Effector memory CD8-positive, alpha-beta T cell (primary cell): ENCODE measurements at regions not wholly inside any gene's neighbourhood (a gene's known extent, or its start where the extent isn't known, plus 50 kb on each side); places are given as distances from the start of the nearest gene placed in this dataset.

Experiments used
- ATAC-seq: fragments of 150-1000 bp; cut with Tn5 transposase; replicated peaks from 2 replicates; pipeline ENCODE4 v1.10.0; 2021; ENCODE audit warnings: mild to moderate bottlenecking, moderate library complexity
- DNase-seq, 3 experiments: peaks; one replicate each; pipeline ENCODE4 v3.0.0; 2021
- H3K27ac Mint-ChIP-seq, 2 donors: one replicate each; pipeline ENCODE4 v1.8.0; 2022; ENCODE audit warnings: mild to moderate bottlenecking in 2 of 2, mixed read lengths in 2 of 2, moderate library complexity in 2 of 2
- H3K27me3 Mint-ChIP-seq, 2 donors: one replicate each; pipeline ENCODE4 v1.8.0; 2022; ENCODE audit warnings: mixed read lengths in 2 of 2
- H3K36me3 Mint-ChIP-seq: one replicate; pipeline ENCODE4 v1.8.0; 2022; ENCODE audit warnings: mild to moderate bottlenecking, moderate library complexity, mixed read lengths; ENCODE audit not compliant: insufficient read depth
- H3K4me1 Mint-ChIP-seq, 2 donors: one replicate each; pipeline ENCODE4 v1.8.0; 2022; ENCODE audit warnings: low read depth in 2 of 2, mixed read lengths in 2 of 2
- H3K4me3 Mint-ChIP-seq, 2 donors: one replicate each; pipeline ENCODE4 v1.8.0; 2022; ENCODE audit warnings: mild to moderate bottlenecking in 2 of 2, mixed read lengths in 2 of 2, moderate library complexity in 2 of 2
- H3K9me3 Mint-ChIP-seq, 2 donors: one replicate each; pipeline ENCODE4 v1.8.0; 2022; ENCODE audit warnings: mixed read lengths in 2 of 2

DNA sequence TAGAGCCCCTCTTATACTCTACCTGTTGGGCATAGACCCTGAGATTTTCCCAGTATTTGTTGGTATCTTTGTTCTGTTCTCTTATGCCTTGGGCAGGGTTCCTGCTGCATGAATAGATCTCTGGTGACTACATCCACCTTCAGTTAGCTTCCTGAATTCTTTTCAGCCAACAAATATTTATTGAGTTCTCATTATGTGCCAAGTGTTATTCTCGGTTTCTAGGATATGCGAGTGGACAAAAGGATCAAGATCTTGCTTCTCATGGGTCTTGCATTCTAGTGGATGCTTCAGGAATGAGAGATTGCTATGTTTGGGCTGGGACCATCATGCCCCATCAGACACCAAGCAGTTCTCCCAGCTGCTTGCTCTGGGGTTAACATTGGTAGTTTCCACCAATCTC, 340.0 kb downstream of the METTL15 start:
- peaks cover 3 to 8% of the 10 kb centered on the region in 2 donors for H3K9me3 Mint-ChIP-seq
- H3K27me3 Mint-ChIP-seq, result no peaks in the 10 kb centered on the region
- DNase-seq, result no peak
- H3K4me1 Mint-ChIP-seq, result no peaks in the 10 kb centered on the region
- H3K4me3 Mint-ChIP-seq, result no peak overlapping the region
- no peaks in the 10 kb centered on the region for H3K36me3 Mint-ChIP-seq
- ATAC-seq, result no peak
- no peak overlapping the region for H3K27ac Mint-ChIP-seq

DNA sequence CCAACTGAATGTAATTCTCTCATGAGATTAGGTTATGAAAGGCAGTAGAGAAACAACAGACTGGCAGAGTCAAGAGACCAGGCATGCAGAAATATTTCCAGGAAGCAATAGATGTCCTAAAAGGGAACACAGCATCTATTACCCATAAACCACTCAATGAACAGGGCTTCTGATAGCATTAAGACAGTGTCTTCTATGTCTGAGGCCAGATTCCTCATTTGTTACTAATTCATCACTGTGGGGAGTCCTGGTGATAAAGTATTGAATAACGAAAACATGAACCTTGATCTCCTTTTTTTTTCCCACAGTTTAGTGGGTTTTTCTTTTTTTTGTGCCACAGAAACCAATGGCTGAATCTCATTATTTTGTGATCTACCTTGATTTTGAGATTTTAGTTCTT, 339.0 kb downstream of the METTL15 start:
- Mint-ChIP-seq H3K36me3 (no peaks in the 10 kb centered on the region), H3K27ac (no peak overlapping the region), H3K9me3 (peaks cover 3 to 6% of the 10 kb centered on the region in 2 donors), H3K4me3 (no peak overlapping the region), H3K27me3 (no peaks in the 10 kb centered on the region), H3K4me1 (no peaks in the 10 kb centered on the region)
- no peak for DNase-seq
- ATAC-seq, result no peak

DNA sequence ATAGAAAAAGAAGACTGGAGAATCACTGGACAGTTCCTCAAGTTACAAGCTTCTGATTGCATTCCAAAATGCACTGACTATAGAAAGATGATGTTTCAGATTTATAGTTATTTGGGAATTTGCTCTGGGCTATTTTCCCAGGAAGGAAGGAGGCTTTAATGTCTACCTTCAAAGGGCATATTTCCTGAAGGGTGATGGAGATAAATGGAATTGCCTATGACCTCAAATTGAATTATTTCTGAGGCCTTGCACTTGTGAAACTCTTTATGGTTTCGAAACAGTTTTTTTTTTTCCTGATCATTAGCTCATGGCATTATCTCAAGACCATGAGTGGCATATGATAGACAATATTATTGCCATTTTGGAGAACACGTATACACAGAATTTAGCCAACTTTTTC, 333.9 kb downstream of the METTL15 start:
- ATAC-seq (no peak), DNase-seq (no peak)
- no peaks in the 10 kb centered on the region for H3K36me3 Mint-ChIP-seq

DNA sequence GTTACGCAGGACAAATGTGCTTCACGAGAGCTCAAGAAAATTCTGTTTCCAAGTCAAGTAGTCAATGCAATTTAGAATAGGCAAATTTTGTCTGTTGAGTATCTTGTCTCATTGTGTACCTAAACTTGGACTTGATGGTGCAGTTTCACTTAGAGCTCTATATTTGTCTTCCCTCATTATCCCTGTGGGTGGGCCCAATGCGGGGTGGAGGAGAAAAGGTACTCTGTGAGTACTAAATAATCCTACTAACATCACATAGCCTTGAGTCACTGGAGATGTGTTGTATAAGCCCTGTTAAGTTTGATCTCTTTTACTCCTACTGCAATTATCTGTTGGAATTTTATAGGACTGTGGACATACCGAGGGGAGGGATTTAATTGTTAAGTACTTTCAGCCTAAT, 331.2 kb downstream of the METTL15 start:
- Mint-ChIP-seq H3K9me3 (peaks cover 6 to 11% of the 10 kb centered on the region in 2 donors), H3K27me3 (no peaks in the 10 kb centered on the region), H3K27ac (no peak overlapping the region), H3K4me1 (no peaks in the 10 kb centered on the region), H3K36me3 (no peaks in the 10 kb centered on the region), H3K4me3 (no peak overlapping the region)
- DNase-seq (no peak), ATAC-seq (no peak)

More for the DNA sequence above, 333.9 kb downstream of the METTL15 start:
- no peak overlapping the region for H3K27ac Mint-ChIP-seq
- no peaks in the 10 kb centered on the region for H3K27me3 Mint-ChIP-seq
- H3K4me3 Mint-ChIP-seq, result no peak overlapping the region
- H3K9me3 Mint-ChIP-seq, result no peaks in the 10 kb centered on the region
- H3K4me1 Mint-ChIP-seq, result no peaks in the 10 kb centered on the region

DNA sequence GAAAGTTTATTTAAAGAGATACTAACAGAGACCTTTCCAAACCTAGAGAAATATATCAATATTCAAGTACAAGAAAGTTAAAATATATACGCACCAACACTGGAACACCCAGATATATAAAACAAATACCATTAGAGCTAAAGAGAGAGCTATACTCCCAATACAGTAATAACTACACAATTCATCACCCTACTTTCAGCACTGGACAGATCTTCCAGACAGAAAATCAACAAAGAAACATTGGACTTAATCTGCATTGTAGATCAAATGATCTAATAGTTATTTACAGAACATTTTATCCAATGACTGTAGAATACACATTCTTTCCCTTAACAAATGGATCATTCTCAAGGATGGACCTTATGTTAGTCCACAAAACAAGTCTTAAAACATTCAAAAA, 311.9 kb downstream of the METTL15 start:
- no peak for ATAC-seq
- Mint-ChIP-seq H3K4me1 (no peaks in the 10 kb centered on the region), H3K9me3 (peaks cover 7 to 8% of the 10 kb centered on the region in 2 donors), H3K27ac (no peak overlapping the region), H3K27me3 (no peaks in the 10 kb centered on the region), H3K36me3 (peaks cover 3% of the 10 kb centered on the region), H3K4me3 (no peak overlapping the region)
- no peak for DNase-seq

DNA sequence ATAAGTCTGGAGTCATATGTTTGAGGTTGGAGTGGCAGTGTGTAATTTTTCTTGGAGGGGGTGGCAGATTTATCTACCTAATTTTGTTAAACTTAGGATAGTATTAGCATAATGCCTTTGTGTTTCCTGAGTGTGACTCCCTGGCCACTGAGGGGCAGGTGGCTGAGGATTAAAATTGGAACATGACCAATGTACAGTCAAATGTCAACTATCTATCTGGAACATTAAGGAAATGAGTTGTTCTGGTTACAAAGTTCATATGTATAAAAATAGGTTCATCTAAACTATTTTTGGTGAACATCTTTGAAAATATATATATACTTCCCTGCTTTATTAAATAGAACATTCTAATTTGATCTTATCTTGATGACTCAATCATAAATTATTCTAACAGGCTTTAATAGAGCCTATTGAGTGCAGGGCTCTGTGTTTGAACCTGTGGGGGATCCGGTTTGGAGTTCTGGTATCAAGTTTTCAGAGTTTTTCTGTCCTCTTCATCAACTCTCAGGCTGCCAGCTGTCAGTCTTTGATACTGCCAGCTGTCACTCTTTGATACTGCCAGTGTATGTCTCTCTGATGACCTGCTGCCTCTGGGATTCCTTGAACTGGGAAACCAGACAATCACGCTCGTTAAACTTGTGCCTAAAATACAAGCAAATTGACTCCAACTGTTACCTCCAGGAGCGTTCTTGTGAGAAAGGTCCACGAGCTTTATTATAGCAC, 309.6 kb downstream of the METTL15 start:
- Mint-ChIP-seq H3K27me3 (no peaks in the 10 kb centered on the region), H3K4me1 (no peaks in the 10 kb centered on the region), H3K9me3 (peaks cover 8 to 9% of the 10 kb centered on the region in 2 donors), H3K27ac (no peak overlapping the region), H3K4me3 (no peak overlapping the region), H3K36me3 (no peaks in the 10 kb centered on the region)
- DNase-seq, result no peak
- no peak for ATAC-seq

DNA sequence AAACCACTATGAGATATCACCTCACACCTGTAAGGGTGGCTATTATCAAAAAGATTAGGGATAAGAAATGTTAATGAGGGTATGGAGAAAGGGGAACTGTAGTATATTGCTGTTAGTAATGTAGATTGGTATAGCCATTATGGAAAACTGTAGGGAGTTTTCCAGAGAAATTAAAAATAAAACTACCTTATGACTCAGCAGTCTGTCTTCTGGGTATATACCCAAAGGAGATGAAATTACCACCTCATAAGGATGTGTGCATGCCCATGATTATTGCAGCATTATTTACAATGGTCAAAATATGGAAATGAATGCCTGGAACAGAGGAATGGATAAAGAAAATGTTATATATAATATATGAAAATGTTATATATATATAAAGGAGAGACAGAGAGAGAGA, 303.8 kb downstream of the METTL15 start:
- H3K27me3 Mint-ChIP-seq, result no peaks in the 10 kb centered on the region
- no peak overlapping the region for H3K27ac Mint-ChIP-seq
- ATAC-seq (no peak), DNase-seq (no peak)
- H3K4me3 Mint-ChIP-seq, result no peak overlapping the region
- H3K36me3 Mint-ChIP-seq, result no peaks in the 10 kb centered on the region
- H3K4me1 Mint-ChIP-seq, result no peaks in the 10 kb centered on the region
- H3K9me3 Mint-ChIP-seq, result peaks cover 6 to 14% of the 10 kb centered on the region in 2 donors

DNA sequence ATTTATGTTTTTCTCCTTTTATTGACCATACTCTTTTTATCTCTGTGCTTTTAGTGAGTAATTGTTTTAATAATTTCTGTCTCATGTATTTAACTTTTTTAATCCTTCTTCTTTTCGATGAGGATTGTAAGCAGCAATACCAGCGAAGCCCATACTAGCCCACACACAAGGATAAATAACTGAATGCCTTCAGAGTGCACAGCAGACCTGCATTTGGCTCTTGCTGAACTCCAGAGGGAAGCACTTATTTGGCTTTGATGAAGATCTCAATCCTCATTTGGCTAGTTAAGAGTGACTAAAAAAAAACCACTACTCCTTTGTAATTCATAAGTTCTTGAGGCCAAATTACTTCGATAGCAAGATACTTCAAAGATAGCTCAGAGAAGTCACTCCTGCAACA, 293.3 kb downstream of the METTL15 start:
- H3K4me3 Mint-ChIP-seq, result no peak overlapping the region
- H3K27ac Mint-ChIP-seq, result no peak overlapping the region
- peaks cover 0 to 9% of the 10 kb centered on the region in 2 donors for H3K9me3 Mint-ChIP-seq
- no peaks in the 10 kb centered on the region for H3K36me3 Mint-ChIP-seq
- no peaks in the 10 kb centered on the region for H3K27me3 Mint-ChIP-seq
- DNase-seq, result no peak
- no peak for ATAC-seq
- H3K4me1 Mint-ChIP-seq, result no peaks in the 10 kb centered on the region

DNA sequence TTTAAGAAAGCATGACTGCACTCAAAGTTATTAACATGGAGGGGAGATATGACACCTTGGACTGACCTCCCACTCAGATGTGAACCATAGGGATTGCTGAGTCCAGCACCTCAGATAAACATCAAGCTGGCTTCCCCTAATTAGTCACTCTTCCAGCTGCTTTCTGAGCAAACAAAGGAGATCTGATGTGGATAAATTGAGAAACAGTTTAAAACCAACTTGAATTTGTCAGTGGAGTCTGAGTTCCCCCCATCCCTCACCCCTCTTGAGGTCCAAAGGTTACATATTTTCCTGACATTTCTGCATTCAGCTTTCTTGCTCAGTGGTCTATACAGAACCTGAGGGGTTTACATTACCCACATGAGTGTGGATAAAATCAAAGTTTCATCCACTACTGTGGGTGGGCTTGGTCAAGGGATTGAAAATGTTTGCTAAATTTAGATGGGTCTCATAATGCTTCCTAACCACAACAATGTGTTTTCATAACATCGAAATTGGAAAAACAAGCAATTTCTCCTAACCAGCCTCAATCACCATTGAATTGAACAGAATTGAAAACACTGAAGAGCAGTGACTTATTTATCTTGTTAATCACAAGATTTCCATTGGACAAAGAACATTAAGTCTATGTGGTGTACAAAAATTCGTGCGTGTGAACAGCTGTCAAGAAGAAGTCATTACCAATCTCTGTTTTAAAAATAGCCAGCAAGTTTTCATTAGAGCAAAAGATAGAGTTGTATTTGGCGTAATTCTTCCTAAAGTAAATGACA, 292.3 kb downstream of the METTL15 start:
- no peaks in the 10 kb centered on the region for H3K27me3 Mint-ChIP-seq
- H3K36me3 Mint-ChIP-seq, result no peaks in the 10 kb centered on the region
- no peak for ATAC-seq

DNA sequence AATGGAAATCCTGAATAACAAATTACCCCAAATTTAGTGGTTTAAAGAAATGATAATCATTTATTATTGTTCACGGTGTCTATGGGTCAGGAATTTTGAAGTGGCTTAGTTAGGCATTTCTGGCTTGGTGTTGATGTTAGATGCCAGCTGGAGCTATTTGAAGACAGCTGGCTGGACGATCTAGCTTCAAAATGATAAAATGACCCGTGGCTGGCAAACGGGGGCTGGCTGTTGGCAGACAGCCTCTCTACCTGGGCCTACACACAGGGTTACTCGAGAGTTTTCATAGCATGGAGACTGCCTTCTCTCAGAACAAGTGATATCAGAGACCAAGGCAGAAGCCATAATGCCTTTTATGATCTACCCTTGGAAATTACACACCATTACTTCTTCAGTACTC, 285.2 kb downstream of the METTL15 start:
- DNase-seq, result no peak
- H3K4me3 Mint-ChIP-seq, result no peak overlapping the region
- H3K27ac Mint-ChIP-seq, result no peak overlapping the region
- H3K36me3 Mint-ChIP-seq, result no peaks in the 10 kb centered on the region
- no peaks in the 10 kb centered on the region for H3K27me3 Mint-ChIP-seq
- ATAC-seq, result no peak
- peaks cover 0 to 5% of the 10 kb centered on the region in 2 donors for H3K9me3 Mint-ChIP-seq
- no peaks in the 10 kb centered on the region for H3K4me1 Mint-ChIP-seq

More for the DNA sequence above, 292.3 kb downstream of the METTL15 start:
- H3K4me3 Mint-ChIP-seq, result no peak overlapping the region
- no peak overlapping the region for H3K27ac Mint-ChIP-seq
- H3K4me1 Mint-ChIP-seq, result no peaks in the 10 kb centered on the region
- DNase-seq, result no peak
- peaks cover 0 to 9% of the 10 kb centered on the region in 2 donors for H3K9me3 Mint-ChIP-seq

DNA sequence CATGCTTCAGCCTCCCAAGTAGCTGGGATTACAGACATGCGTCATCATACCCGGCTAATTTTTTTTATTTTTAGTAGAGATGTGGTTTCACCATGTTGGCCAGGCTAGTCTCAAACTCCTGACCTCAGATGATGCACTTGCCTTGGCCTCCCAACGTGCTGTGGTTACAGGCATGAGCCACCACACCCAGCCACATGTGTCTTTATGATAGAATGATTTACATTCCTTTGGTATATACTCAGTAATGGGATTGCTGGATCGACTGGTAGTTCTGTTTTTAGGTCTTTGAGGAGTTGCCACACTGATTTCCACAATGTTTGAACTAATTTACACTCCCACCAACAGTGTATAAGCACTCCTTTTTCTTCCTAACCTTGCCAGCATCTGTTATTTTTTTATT, 276.2 kb downstream of the METTL15 start:
- DNase-seq (no peak), ATAC-seq (no peak)
- Mint-ChIP-seq H3K36me3 (no peaks in the 10 kb centered on the region), H3K27me3 (no peaks in the 10 kb centered on the region), H3K27ac (no peak overlapping the region), H3K4me1 (no peaks in the 10 kb centered on the region), H3K9me3 (peaks cover 2 to 33% of the 10 kb centered on the region in 2 donors), H3K4me3 (no peak overlapping the region)

DNA sequence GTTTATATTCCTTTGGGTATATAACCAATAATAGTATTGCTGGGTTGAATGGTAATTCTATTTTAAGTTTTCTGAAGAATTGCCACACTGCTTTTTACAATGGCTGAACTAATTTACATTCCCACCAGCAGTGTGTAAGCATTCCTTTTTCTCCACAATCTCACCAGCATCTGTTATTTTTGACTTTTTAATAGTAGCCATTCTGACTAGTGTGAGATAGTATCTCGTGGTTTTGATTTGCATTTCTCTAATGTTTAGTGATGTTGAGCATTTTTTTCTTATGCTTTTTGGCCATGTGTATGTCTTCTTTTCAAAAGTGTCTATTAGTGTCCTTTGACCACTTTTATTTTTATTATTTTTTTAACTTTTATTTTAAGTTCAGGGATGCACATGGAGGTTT, 275.3 kb downstream of the METTL15 start:
- no peak overlapping the region for H3K4me3 Mint-ChIP-seq
- no peak overlapping the region for H3K27ac Mint-ChIP-seq
- H3K27me3 Mint-ChIP-seq, result no peaks in the 10 kb centered on the region
- no peak for ATAC-seq
- no peaks in the 10 kb centered on the region for H3K36me3 Mint-ChIP-seq
- no peak for DNase-seq
- no peaks in the 10 kb centered on the region for H3K4me1 Mint-ChIP-seq
- H3K9me3 Mint-ChIP-seq, result peaks cover 2 to 33% of the 10 kb centered on the region in 2 donors
